ENCODE measurements at regions not wholly inside any gene's neighbourhood (a gene's known extent, or its start where the extent isn't known, plus 50 kb on each side); places are given as distances from the start of the nearest gene placed in this dataset.
"Not testable (repeated sequence)": the region's sequence is repeated elsewhere in the genome, so short reads cannot be mapped to it uniquely, and the experiment has no call there.

- TF ChIP-seq RAD21 (IDR thresholded peaks at IDR 0.05 in 1 of 2, conservative IDR thresholded peaks at IDR 0.05 in 1 of 2; ENCODE audit: low read depth in 2 of 2, low read length in 2 of 2); GABPA (IDR thresholded peaks at IDR 0.05; ENCODE audit: borderline replicate concordance, insufficient read depth, low read length); EP300 (IDR thresholded peaks at IDR 0.05; ENCODE audit: borderline replicate concordance in 1 of 2, low read depth in 2 of 2, low read length in 2 of 2); CTCF (IDR thresholded peaks at IDR 0.05; ENCODE audit: control extremely low read depth in 1 of 3, insufficient read depth in 1 of 3, low read depth in 1 of 3, low read length in 3 of 3); SUZ12 (IDR thresholded peaks at IDR 0.05; ENCODE audit: low read length); TAF1 (IDR thresholded peaks at IDR 0.05; ENCODE audit: low read depth, low read length); TCF12 (IDR thresholded peaks at IDR 0.05; ENCODE audit: low read depth, low read length); SIN3A (conservative IDR thresholded peaks at IDR 0.05 in 1 of 2, IDR thresholded peaks at IDR 0.05 in 1 of 2; ENCODE audit: low read depth in 1 of 2, low read length in 2 of 2); POLR2A (IDR thresholded peaks at IDR 0.05; ENCODE audit: control extremely low read depth in 1 of 2, low read depth in 2 of 2, low read length in 2 of 2); KDM1A (IDR thresholded peaks at IDR 0.05; ENCODE audit: borderline replicate concordance, low read length): not testable (repeated sequence)
These were observed 186.4 kb downstream of the NPIPA7 start for GRCh38 chr16:16565326-16565725.

Data from H1 (cell line).